Activated CD4-positive, alpha-beta T cell treated with anti-CD3 and anti-CD28 coated beads, Interleukin-2, Interleukin-4, amounts not matched to agents 100 ng/mL and 50 ng/mL, durations not matched to agents 16 hours and 8 hours (primary cell): ENCODE measurements at regions not wholly inside any gene's neighbourhood (a gene's known extent, or its start where the extent isn't known, plus 50 kb on each side); places are given as distances from the start of the nearest gene placed in this dataset.
"Not testable (repeated sequence)": the region's sequence is repeated elsewhere in the genome, so short reads cannot be mapped to it uniquely, and the experiment has no call there.

ENCODE experiments used
- DNase-seq: peaks from one replicate; pipeline ENCODE4 v3.0.0-alpha.2; 2020; ENCODE audit warnings: low spot score

GRCh38 chr1:38667626-38668025 lies 191.9 kb downstream of the RRAGC start:
- no peak for DNase-seq

DNA sequence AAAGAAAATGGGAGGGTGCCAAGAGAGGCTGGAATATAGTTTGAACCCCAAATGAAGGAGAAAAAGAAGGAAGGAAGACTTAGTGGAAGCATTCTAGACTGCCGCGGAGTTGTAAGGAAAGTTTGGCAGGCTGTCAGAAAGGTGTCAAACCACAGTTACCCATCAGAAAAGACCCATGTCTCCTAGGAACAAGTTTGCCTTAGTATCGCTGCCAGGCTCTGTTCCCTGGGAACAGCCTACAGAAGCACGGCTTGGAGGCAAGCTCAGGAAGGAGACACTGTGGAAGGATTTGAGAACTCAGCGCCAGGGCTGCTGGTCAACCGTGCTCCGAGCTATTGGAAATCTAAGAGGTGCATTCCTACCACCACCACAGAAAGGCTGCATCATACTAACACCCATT lies 197.4 kb downstream of the RRAGC start:
- DNase-seq, result no peak

GRCh38 chr1:38658883-38659282 lies 200.7 kb downstream of the RRAGC start:
- no peak for DNase-seq

GRCh38 chr1:38657873-38658272 lies 201.7 kb downstream of the RRAGC start:
- DNase-seq, result no peak

DNA sequence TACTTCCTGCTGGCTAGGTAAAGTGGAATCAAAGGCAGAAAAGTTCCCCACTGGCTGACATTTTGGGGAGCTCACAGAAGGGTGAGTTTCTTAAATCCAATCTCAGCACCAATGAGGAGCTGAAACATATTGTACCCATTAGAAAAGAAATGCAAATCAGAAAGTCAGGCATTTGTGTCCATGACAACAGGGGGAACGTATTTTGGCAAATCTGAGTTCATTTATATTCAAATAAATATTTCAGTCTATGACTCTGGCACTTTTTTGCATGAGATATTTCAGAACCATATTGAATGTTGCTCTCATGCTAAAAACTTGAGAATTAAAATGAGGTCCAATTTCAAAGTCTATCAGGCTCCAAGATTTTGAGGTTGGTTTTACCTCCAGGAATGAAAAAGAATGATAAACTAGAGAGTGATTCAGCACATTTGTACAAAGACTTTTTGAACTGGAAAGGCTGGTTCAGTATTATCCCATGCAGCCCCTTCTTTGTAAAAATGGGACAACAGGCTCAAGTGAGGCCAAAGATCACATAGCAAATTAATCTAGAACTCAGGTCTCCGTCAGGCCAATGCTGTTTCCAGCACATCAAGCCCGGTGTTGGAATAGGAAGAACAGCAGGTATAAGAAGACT lies 202.2 kb downstream of the RRAGC start:
- DNase-seq, result no peak

- no peak for DNase-seq
These were observed 202.8 kb downstream of the RRAGC start for GRCh38 chr1:38656726-38657125.

GRCh38 chr1:38652217-38652616 lies 207.4 kb downstream of the RRAGC start:
- DNase-seq, result no peak

GRCh38 chr1:38651669-38652068 lies 207.9 kb downstream of the RRAGC start:
- no peak for DNase-seq

DNA sequence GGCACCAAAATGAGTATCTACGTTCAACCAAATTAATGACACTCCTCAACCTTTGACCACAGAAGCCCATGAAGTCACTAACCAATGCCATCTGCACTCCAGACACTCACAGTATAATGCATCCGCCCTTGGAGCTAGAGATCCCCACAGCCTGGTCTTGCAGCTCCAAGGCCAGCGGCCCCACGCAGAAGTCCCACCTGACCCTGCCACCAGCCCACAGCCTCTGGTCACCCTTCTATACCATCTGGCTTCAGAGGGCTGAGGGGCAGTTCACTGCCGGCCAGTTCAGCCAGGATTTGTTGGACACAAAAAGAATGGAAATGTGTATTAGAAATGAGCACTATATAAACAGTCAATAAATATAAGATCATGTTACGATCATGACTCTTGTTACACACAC lies 211.2 kb downstream of the RRAGC start:
- no peak for DNase-seq

DNA sequence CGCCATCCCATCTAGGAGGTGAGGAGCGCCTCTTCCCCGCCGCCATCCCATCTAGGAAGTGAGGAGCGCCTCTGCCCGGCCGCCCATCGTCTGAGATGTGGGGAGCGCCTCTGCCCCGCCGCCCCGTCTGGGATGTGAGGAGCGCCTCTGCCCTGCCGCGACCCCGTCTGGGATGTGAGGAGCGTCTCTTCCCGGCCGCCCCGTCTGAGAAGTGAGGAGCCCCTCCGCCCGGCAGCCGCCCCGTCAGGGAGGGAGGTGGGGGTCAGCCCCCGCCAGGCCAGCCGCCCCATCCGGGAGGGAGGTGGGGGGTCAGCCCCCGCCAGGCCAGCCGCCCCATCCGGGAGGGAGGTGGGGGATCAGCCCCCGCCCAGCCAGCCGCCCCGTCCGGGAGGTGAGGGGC lies 212.2 kb downstream of the RRAGC start:
- DNase-seq, result not testable (repeated sequence)

- DNase-seq, result no peak
These were observed 215.5 kb downstream of the RRAGC start for GRCh38 chr1:38644092-38644491.

DNA sequence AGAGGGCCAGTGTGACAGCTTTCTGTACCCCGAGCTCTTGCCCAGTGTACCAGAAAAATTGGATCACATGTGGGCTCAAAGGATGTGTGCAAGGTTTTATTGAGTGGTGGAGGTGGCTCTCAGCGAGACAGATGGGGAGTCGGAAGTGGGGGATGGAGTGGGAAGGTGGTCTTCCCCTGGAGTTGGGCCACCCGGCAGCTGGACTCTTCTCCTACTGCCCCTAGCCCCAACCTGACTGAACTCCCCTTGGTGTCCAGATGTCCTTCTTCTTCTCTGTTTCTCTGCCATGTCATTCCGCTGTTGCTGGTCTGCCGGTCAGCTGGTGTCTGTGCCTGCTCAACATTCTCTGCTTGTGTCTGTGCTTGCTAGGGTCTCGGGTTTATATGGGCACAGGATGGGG lies 217.9 kb downstream of the RRAGC start:
- DNase-seq, result no peak

DNA sequence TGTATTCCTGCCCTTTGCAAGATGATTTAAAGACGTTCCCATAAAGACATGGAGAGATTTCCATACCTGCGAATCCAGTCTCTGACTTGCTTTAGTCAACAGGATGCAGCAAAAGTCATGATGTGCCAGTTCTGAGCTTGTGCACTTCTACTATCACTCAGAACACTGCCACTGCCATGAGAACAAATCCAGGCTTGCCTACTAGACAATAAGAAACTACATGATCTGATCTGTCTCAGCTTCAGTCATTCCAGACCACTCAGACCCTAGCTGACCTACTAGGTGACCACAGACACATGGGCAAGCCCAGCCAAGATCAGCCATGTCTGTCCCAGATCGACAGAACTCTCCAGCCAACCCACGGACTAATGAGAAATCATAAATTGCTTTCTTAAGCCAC lies 219.2 kb downstream of the RRAGC start:
- DNase-seq, result no peak

DNA sequence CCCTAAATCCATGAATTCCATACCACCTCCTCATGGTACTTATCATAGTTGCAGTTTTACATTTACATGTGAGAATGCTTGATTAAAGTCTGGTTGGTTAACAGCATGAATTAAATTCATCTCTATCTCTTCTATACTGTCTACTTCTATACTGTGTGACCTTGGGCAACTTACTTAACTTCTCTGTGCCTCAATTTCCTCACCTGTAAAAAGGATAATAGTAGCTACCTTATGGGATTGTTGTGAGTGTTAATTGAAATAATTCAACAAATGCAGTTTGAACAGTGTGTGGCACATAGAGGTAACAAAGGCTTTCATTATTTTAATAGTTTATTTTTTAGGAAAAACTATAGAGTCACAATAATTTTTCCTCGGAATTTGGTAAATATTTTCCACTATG lies 231.3 kb downstream of the RRAGC start:
- no peak for DNase-seq

DNA sequence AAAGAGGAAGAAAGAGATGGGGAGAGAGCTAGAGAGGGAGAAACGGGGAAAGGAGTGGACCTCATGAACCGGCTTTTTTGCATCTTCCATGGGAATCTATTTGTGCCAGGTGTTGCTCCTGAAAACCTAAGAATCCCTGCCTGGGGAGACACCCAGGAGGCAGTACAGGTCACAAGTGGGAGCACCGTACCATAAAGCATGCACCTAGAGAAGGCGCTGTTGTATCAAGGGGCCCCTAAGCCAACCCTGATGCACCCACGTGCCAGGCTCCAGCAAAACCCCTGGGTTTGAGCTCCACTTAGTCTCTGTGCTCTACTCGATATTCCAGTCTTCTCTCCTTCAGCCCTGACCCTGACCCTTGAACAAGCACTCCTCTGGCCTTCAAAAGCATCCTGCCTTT lies 233.6 kb downstream of the RRAGC start:
- no peak for DNase-seq

DNA sequence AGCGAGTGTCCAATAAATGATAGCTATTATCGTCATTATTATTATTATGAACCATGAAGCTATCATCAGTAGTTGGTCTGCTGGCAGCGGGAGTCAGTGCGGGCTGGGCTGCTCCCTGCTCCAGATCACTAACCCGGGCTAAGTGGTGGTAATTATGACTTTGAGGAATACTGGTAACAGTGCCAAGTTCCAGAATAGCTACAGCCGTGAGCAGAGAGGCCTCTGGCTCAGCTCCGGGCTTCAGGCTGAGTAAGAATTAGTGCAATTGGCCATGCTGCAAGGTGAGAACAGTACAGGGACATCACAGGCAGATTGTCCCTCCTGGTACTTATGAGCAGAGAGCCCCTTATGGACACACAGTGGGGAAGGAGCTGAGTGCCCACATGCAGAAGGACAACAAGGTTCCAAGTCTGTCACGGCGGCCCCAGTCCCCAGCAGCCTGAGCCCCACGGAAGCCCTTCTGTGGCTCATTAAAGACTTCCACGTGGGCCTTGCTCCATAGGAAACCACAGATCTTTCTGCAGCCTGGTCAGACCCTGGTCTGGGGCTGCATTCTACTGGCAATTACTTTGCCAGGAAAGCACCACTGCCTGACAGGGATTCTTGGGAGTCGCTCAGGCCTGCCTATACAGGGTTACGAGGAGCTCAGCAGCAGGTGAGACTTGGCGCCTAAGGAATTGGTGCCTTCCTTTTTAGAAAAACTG lies 235.1 kb downstream of the RRAGC start:
- DNase-seq, result no peak

- DNase-seq, result no peak
These were observed 236.0 kb downstream of the RRAGC start for GRCh38 chr1:38623529-38623928.

DNA sequence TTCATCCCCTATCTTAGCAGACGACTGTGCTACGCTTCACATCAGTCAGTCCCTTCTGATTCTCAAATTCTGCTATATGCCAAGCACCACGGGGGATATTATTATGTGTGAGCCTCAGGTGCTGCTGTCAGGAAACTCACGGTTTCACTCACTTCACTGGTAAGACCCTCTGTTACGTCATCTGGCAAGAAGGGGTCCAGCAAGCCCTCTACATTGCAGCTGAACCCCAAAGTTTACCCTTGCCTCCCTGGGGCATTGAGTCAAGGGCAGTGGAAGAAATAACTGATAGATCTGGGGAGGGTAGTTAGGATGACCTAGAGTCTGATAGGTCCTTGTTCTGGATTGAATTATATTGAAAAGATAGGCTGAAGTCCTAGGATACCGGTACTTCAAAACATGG lies 237.4 kb downstream of the RRAGC start:
- no peak for DNase-seq

GRCh38 chr1:38616846-38617245 lies 242.7 kb downstream of the RRAGC start:
- no peak for DNase-seq

- DNase-seq, result no peak
These were observed 243.9 kb downstream of the RRAGC start for GRCh38 chr1:38615680-38616079.

GRCh38 chr1:38614861-38615260 lies 244.7 kb downstream of the RRAGC start:
- no peak for DNase-seq

DNA sequence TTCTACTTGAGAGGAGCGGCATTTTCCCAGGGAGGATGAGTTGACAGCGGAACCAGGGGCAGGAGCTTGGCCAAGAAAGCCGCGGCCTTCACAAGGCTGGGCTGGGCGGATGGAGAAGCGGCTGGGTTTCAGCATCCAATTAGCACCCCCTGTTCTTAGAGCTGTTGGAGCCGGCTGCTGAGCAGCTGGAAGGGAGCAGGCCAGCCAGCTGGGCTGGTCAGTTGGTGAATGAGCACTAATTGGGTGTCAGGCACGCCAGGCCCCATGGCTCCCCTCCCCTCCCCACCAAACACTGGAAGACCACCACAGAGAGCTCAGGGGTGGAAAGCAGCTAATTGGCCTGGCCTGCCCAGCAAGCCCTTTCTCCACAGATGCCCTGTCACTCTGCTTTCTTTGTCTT lies 245.6 kb downstream of the RRAGC start:
- DNase-seq, result no peak

GRCh38 chr1:38612951-38613350 lies 246.6 kb downstream of the RRAGC start:
- no peak for DNase-seq

DNA sequence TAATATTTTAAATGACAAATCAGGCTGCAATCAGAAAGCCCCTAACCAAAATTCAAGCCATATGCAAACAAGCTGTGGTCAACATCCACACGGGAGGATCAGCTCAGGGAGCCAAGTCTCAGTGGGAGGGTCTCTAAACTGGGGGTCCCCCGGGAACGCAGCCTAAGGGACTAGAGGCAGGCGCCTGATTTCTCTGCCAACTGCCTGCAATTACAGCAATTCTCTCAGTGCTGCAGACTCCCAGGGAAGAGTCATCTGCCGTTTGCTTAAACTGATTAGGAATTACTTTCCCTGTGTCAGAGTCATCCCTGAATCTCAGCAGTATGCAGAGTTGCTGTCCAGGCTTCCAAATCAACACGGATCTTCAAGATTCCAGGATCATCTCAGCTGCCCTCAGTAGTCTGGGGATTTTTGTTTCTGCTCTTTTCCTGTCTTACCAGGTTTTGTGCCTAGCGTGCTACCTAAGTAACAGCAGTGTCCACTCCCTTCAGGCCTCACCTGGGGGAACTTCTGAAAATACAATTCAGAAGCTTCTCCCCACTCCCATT lies 247.8 kb downstream of the RRAGC start:
- DNase-seq, result no peak
